HG02759 (cell line): ENCODE measurements at regions not wholly inside any gene's neighbourhood (a gene's known extent, or its start where the extent isn't known, plus 50 kb on each side); places are given as distances from the start of the nearest gene placed in this dataset.
"Not testable (repeated sequence)": the region's sequence is repeated elsewhere in the genome, so short reads cannot be mapped to it uniquely, and the experiment has no call there.

Source experiments
- ATAC-seq: cut with Tn5 transposase; IDR thresholded peaks from one replicate; pipeline ENCODE4 v1.9.1; 2021; ENCODE audit warnings: mild to moderate bottlenecking, moderate library complexity; ENCODE audit not compliant: unreplicated experiment

- no peak for ATAC-seq
Measured at GRCh38 chr15:66864086-66864830, 162.2 kb downstream of the SMAD6 start.

GRCh38 chr15:66864871-66865281 lies 162.8 kb downstream of the SMAD6 start:
- ATAC-seq, result no peak

- peak; percentile 74 for ATAC-seq
Measured at GRCh38 chr15:66865622-66866611, 163.9 kb downstream of the SMAD6 start.

GRCh38 chr15:66866656-66867055 lies 164.6 kb downstream of the SMAD6 start:
- ATAC-seq, result no peak

GRCh38 chr15:66868918-66869317 lies 166.9 kb downstream of the SMAD6 start:
- no peak for ATAC-seq

- no peak for ATAC-seq
Measured at GRCh38 chr15:66870880-66871388, 168.9 kb downstream of the SMAD6 start.

GRCh38 chr15:66872405-66872804 lies 170.4 kb downstream of the SMAD6 start:
- no peak for ATAC-seq

GRCh38 chr15:66873331-66873730 lies 171.3 kb downstream of the SMAD6 start:
- ATAC-seq, result not testable (repeated sequence)

- ATAC-seq, result no peak
Measured at GRCh38 chr15:66873856-66874255, 171.8 kb downstream of the SMAD6 start.

- no peak for ATAC-seq
Measured at GRCh38 chr15:66875588-66876420, 173.8 kb downstream of the SMAD6 start.

GRCh38 chr15:66876421-66876730 lies 174.3 kb downstream of the SMAD6 start:
- no peak for ATAC-seq

GRCh38 chr15:66876731-66877476 lies 174.9 kb downstream of the SMAD6 start:
- ATAC-seq, result no peak

GRCh38 chr15:66877477-66878271 lies 175.6 kb downstream of the SMAD6 start:
- ATAC-seq, result no peak

GRCh38 chr15:66878761-66879160 lies 176.7 kb downstream of the SMAD6 start:
- ATAC-seq, result no peak

GRCh38 chr15:66879531-66880368 lies 177.7 kb downstream of the SMAD6 start:
- no peak for ATAC-seq

- ATAC-seq, result no peak
Measured at GRCh38 chr15:66880380-66881155, 178.5 kb downstream of the SMAD6 start.

- ATAC-seq, result no peak
Measured at GRCh38 chr15:66881173-66881905, 179.3 kb downstream of the SMAD6 start.
